IMR-90 (cell line): ENCODE measurements at regions not wholly inside any gene's neighbourhood (a gene's known extent, or its start where the extent isn't known, plus 50 kb on each side); places are given as distances from the start of the nearest gene placed in this dataset.

Experiments
- ATAC-seq: fragments of 200-7000 bp; cut with Tn5 transposase; 2 replicates; pipeline ENCODE4 v1.9.1; 2020; ENCODE audit warnings: low read depth, mild to moderate bottlenecking, moderate library complexity
- BruUV-seq: library from RNA; stranded (reverse); fragments of 400-500 nt; replicated peaks from 2 replicates; lab custom pipeline; 2021; lab: Mats Ljungman, UMichigan
- CTCF ChIA-PET: fragments of 300-600 bp; formaldehyde crosslinking; extraction: SDS; loops from one replicate; lab custom pipeline; 2021; ENCODE audit warnings: antibody characterized with exemption; lab: Yijun Ruan, JAX
- POLR2A ChIA-PET: fragments of 300-600 bp; sonication (Branson Sonifier 250); formaldehyde crosslinking; loops from one replicate; lab custom pipeline; 2022; ENCODE audit warnings: antibody characterized with exemption; ENCODE audit not compliant: unreplicated experiment; lab: Charles Lee
- DNase-seq: peaks from one replicate; pipeline ENCODE4 v3.0.0; 2013
- H2AFZ ChIP-seq: replicated peaks from 2 replicates; pipeline ENCODE3; 2013; ENCODE audit warnings: low read length, mild to moderate bottlenecking; ENCODE audit not compliant: poor library complexity
- H2AK5ac ChIP-seq: 2 replicates; pipeline ENCODE4 v1.6.1; 2013; ENCODE audit warnings: low read depth, low read length, inconsistent platforms
- H2AK9ac ChIP-seq: replicated peaks from 2 replicates; pipeline ENCODE3; 2013; ENCODE audit warnings: mild to moderate bottlenecking, low read depth, low read length, moderate library complexity; ENCODE audit not compliant: poor library complexity
- H2BK120ac ChIP-seq: 2 replicates; pipeline ENCODE4 v1.6.1; 2013; ENCODE audit warnings: low read depth, low read length, inconsistent platforms
- H2BK15ac ChIP-seq: 3 replicates; pipeline ENCODE4 v1.6.1; 2013; ENCODE audit warnings: low read depth, low read length, inconsistent platforms
- H2BK20ac ChIP-seq: 2 replicates; pipeline ENCODE4 v1.6.1; 2013; ENCODE audit warnings: low read depth, mild to moderate bottlenecking, inconsistent platforms, low read length, moderate library complexity
- H2BK5ac ChIP-seq: 2 replicates; pipeline ENCODE4 v1.6.1; 2013; ENCODE audit warnings: mild to moderate bottlenecking, low read depth, low read length, inconsistent platforms; ENCODE audit not compliant: poor library complexity, severe bottlenecking
- H3K14ac ChIP-seq: replicated peaks from 2 replicates; pipeline ENCODE4 v1.6.1; 2013; ENCODE audit warnings: low read depth, low read length, inconsistent platforms
- H3K18ac ChIP-seq: 2 replicates; pipeline ENCODE4 v1.6.1; 2013; ENCODE audit warnings: low read depth, low read length, control low read depth
- H3K23ac ChIP-seq: 2 replicates; pipeline ENCODE4 v1.6.1; 2013; ENCODE audit warnings: low read depth, low read length, inconsistent platforms
- H3K27ac ChIP-seq: 2 replicates; pipeline ENCODE4 v1.5.1; 2013; ENCODE audit warnings: mild to moderate bottlenecking, control low read depth, low read length; ENCODE audit not compliant: insufficient read depth
- H3K27me3 ChIP-seq: 2 replicates; pipeline ENCODE4 v1.6.1; 2013; ENCODE audit warnings: low read length; ENCODE audit not compliant: control insufficient read depth, insufficient read depth
- H3K36me3 ChIP-seq: 2 replicates; pipeline ENCODE4 v1.6.1; 2013; ENCODE audit warnings: low read length, mixed read lengths; ENCODE audit not compliant: control insufficient read depth, insufficient read depth
- H3K4ac ChIP-seq: 2 replicates; pipeline ENCODE4 v1.6.1; 2013; ENCODE audit warnings: low read depth, low read length, inconsistent platforms
- H3K4me1 ChIP-seq: 2 replicates; pipeline ENCODE4 v1.6.1; 2013; ENCODE audit warnings: low read length, mixed read lengths; ENCODE audit not compliant: control insufficient read depth, insufficient read depth
- H3K4me2 ChIP-seq: 2 replicates; pipeline ENCODE4 v1.6.1; 2013; ENCODE audit warnings: low read depth, mild to moderate bottlenecking, control low read depth, low read length, moderate library complexity
- H3K4me3 ChIP-seq: 2 replicates; pipeline ENCODE4 v1.5.1; 2013; ENCODE audit warnings: low read depth, mild to moderate bottlenecking, control low read depth, low read length, moderate library complexity; ENCODE audit not compliant: insufficient read depth
- H3K56ac ChIP-seq: 2 replicates; pipeline ENCODE4 v1.6.1; 2013; ENCODE audit warnings: low read length, inconsistent platforms; ENCODE audit not compliant: insufficient read depth; ENCODE audit errors: extremely low read depth
- H3K79me1 ChIP-seq, 2 experiments: 2 replicates each; pipeline ENCODE4 v1.6.1; 2013; ENCODE audit warnings: low read length in 2 of 2, inconsistent platforms in 1 of 2, low read depth in 1 of 2
- H3K9ac ChIP-seq: 2 replicates; pipeline ENCODE4 v1.6.1; 2013; ENCODE audit warnings: low read depth, low read length, control low read depth
- H3K9me1 ChIP-seq: 2 replicates; pipeline ENCODE4 v1.6.1; 2013; ENCODE audit warnings: low read length, inconsistent platforms; ENCODE audit not compliant: insufficient read depth
- H3K9me3 ChIP-seq: 2 replicates; pipeline ENCODE4 v1.6.1; 2013; ENCODE audit warnings: low read length; ENCODE audit not compliant: control insufficient read depth, insufficient read depth
- H4K20me1 ChIP-seq: 2 replicates; pipeline ENCODE4 v1.6.1; 2013; ENCODE audit warnings: low read length, inconsistent platforms; ENCODE audit not compliant: insufficient read depth
- H4K5ac ChIP-seq: 2 replicates; pipeline ENCODE4 v1.6.1; 2013; ENCODE audit warnings: mild to moderate bottlenecking, low read depth, low read length, control low read depth
- H4K8ac ChIP-seq, 2 experiments: 2 replicates each; pipeline ENCODE4 v1.6.1; 2013; ENCODE audit warnings: low read depth in 2 of 2, low read length in 2 of 2, control low read depth in 1 of 2, inconsistent platforms in 1 of 2
- H4K91ac ChIP-seq: 2 replicates; pipeline ENCODE4 v1.6.1; 2013; ENCODE audit warnings: low read depth, low read length, inconsistent platforms; ENCODE audit not compliant: insufficient read depth
- MXI1 ChIP-seq: IDR thresholded peaks from 2 replicates; pipeline ENCODE4 v1.6.1; 2012; ENCODE audit warnings: low read depth, mild to moderate bottlenecking, low read length, moderate library complexity, borderline replicate concordance
- WGBS, 2 experiments: methylation state at CpG; one replicate each; pipeline versions ENCODE4 v1.1.5 to v1.1.7; 2013; ENCODE audit warnings: missing lambda C conversion rate in 2 of 2; ENCODE audit not compliant: insufficient read length in 1 of 2; ENCODE audit errors: extremely low coverage in 2 of 2; 5-methylcytosine and 5-hydroxymethylcytosine counted together
- dilution Hi-C: fragments of 300-500 bp; cut with HindIII; formaldehyde crosslinking; loops from one replicate; pipeline ENCODE4 v1.14.3; 2018; ENCODE audit warnings: low sequenced_read_pairs; ENCODE audit not compliant: unreplicated experiment
- in situ Hi-C: fragments of 300-500 bp; cut with MboI; formaldehyde crosslinking; loops from 3 replicates; pipeline ENCODE4 v1.14.3; 2019; ENCODE audit warnings: low sequenced_read_pairs, inconsistent platforms, mixed read lengths
- intact Hi-C: fragments of 100-400 bp; cut with micrococcal nuclease; formaldehyde crosslinking; loops from 2 replicates; pipeline ENCODE4 v1.10.0; 2022

- Histone ChIP-seq H2AK9ac (no peak overlapping the region), H3K27ac (no peak overlapping the region), H4K5ac (no peak overlapping the region), H4K20me1 (no peaks in the 10 kb centered on the region; the same call in 1 of the 2 replicates), H3K79me1 (no peaks in the 10 kb centered on the region), H2BK5ac (no peak overlapping the region), H3K9me3 (no peaks in the 10 kb centered on the region), H2BK120ac (no peak overlapping the region), H3K23ac (no peak overlapping the region), H4K8ac (no peak overlapping the region), H3K27me3 (no peaks in the 10 kb centered on the region), H3K4me1 (peaks cover 6% of the 10 kb centered on the region), H3K18ac (no peak overlapping the region), H3K4ac (no peak overlapping the region), H2AK5ac (no peak overlapping the region), H3K14ac (no peak overlapping the region), H3K4me3 (no peak overlapping the region), H2BK20ac (no peak overlapping the region), H3K9me1 (peaks cover 10% of the 10 kb centered on the region; the same call in 1 of the 2 replicates), H3K56ac (no peak overlapping the region), H3K9ac (no peak overlapping the region), H2AFZ (no peak overlapping the region), H4K91ac (no peak overlapping the region), H3K36me3 (no peaks in the 10 kb centered on the region), H2BK15ac (no peak overlapping the region), H3K4me2 (no peak overlapping the region)
- TF ChIP-seq MXI1 = no peak
- ChIA-PET CTCF (interaction anchor here (1.4 kb wide), 1 partner anchor 10 kb away, joined by 3 read pairs; no protein-coding TSS in a partner anchor), POLR2A (no interaction called here)
- dilution Hi-C loops = no loop called here
- in situ Hi-C loops = no loop called here
- DNase-seq (no peak), ATAC-seq (no peak)
- BruUV-seq = no TSS peak
- intact Hi-C loops = no loop called here
- 63% methylated on average over 1 of the region's 2 CpGs; no CpG with 5 or more reads in 1 of the 2 experiments for WGBS, 2 experiments
These were observed 147.2 kb upstream of the JUN start for GRCh38 chr1:58931024-58931423.
